ENCODE measurements at regions not wholly inside any gene's neighbourhood (a gene's known extent, or its start where the extent isn't known, plus 50 kb on each side); places are given as distances from the start of the nearest gene placed in this dataset.

DNA sequence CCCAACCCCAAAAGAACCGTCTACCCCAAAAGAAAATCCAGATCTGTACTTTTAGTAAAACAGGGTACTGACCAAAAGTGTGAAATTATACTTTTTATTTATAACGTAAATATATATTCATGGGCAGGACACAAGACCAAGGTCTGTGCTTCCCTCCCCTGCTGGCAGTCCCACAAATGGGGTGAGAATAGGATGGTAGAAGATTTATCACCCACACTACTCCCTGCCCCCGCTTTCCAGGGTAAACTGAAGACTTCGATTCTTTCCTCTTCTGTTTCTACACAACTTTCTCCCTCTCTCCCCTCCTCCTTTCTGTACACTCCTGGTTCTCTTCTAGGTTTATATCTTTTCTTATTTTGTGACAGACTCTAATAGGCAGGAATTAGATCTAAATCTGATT lies 79.7 kb downstream of the MDH1 start:
- intact Hi-C loops (cut with DNase I) = no loop called here
- Histone ChIP-seq H3K9me3 (no peaks in the 10 kb centered on the region), H3K4me1 (no peaks in the 10 kb centered on the region), H3K27ac (replicated peaks in 1 of 4) (no peak overlapping the region), H3K4me3 (no peak overlapping the region), H3K36me3 (no peaks in the 10 kb centered on the region), H3K27me3 (peaks cover 0 to 7% (median 0%) of the 10 kb centered on the region in 4 donors)
- no peak for DNase-seq (ENCODE audit: extremely low spot score)
- no peak for TF ChIP-seq POLR2A (IDR thresholded peaks at IDR 0.05; ENCODE audit: low read depth)
- no peak for TF ChIP-seq CTCF (IDR thresholded peaks at IDR 0.05)
- TF ChIP-seq EP300 (IDR thresholded peaks at IDR 0.05) = no peak
- no peak for TF ChIP-seq POLR2AphosphoS5 (IDR thresholded peaks at IDR 0.05)
- 57% methylated on average over 4 of the region's 4 CpGs for WGBS

GRCh38 chr2:63669596-63669995 lies 80.8 kb downstream of the MDH1 start:
- no peak overlapping the region for H3K4me3 ChIP-seq
- DNase-seq (ENCODE audit: extremely low spot score) = no peak
- WGBS = 89% methylated on average over 3 of the region's 3 CpGs
- peaks cover 0 to 3% (median 0%) of the 10 kb centered on the region in 4 donors for H3K27me3 ChIP-seq
- intact Hi-C loops (cut with DNase I) = no loop called here
- no peaks in the 10 kb centered on the region for H3K36me3 ChIP-seq
- no peaks in the 10 kb centered on the region for H3K4me1 ChIP-seq
- H3K9me3 ChIP-seq = no peaks in the 10 kb centered on the region
- TF ChIP-seq POLR2A (IDR thresholded peaks at IDR 0.05; ENCODE audit: low read depth) = no peak
- TF ChIP-seq CTCF (IDR thresholded peaks at IDR 0.05) = no peak
- TF ChIP-seq POLR2AphosphoS5 (IDR thresholded peaks at IDR 0.05) = no peak
- TF ChIP-seq EP300 (IDR thresholded peaks at IDR 0.05) = no peak
- H3K27ac ChIP-seq (replicated peaks in 1 of 4) = no peak overlapping the region

GRCh38 chr2:63673865-63674533 lies 85.2 kb downstream of the MDH1 start:
- TF ChIP-seq CTCF (IDR thresholded peaks at IDR 0.05) (no peak), POLR2AphosphoS5 (IDR thresholded peaks at IDR 0.05) (no peak), EP300 (IDR thresholded peaks at IDR 0.05) (no peak), POLR2A (IDR thresholded peaks at IDR 0.05; ENCODE audit: low read depth) (no peak)
- H3K4me1 ChIP-seq = no peaks in the 10 kb centered on the region
- H3K4me3 ChIP-seq = no peak overlapping the region
- H3K36me3 ChIP-seq = no peaks in the 10 kb centered on the region
- no peak overlapping the region for H3K27ac ChIP-seq (replicated peaks in 1 of 4)
- intact Hi-C loops (cut with DNase I) = no loop called here
- DNase-seq (ENCODE audit: extremely low spot score) = no peak
- 90% methylated on average over 4 of the region's 4 CpGs for WGBS
- peaks cover 0 to 3% (median 0%) of the 10 kb centered on the region in 4 donors for H3K27me3 ChIP-seq
- H3K9me3 ChIP-seq = no peaks in the 10 kb centered on the region

- H3K9me3 ChIP-seq = no peaks in the 10 kb centered on the region
- H3K27me3 ChIP-seq = peaks cover 0 to 3% (median 0%) of the 10 kb centered on the region in 4 donors
- intact Hi-C loops (cut with DNase I) = no loop called here
- DNase-seq (ENCODE audit: extremely low spot score) = no peak
- no peak overlapping the region for H3K27ac ChIP-seq (replicated peaks in 1 of 4)
- WGBS = 82% methylated on average over 1 of the region's 1 CpG
- no peak overlapping the region for H3K4me3 ChIP-seq
- H3K36me3 ChIP-seq = no peaks in the 10 kb centered on the region
- no peaks in the 10 kb centered on the region for H3K4me1 ChIP-seq
- TF ChIP-seq POLR2A (IDR thresholded peaks at IDR 0.05; ENCODE audit: low read depth) (no peak), EP300 (IDR thresholded peaks at IDR 0.05) (no peak), CTCF (IDR thresholded peaks at IDR 0.05) (no peak), POLR2AphosphoS5 (IDR thresholded peaks at IDR 0.05) (no peak)
These were observed 86.3 kb downstream of the MDH1 start for GRCh38 chr2:63675026-63675425.

GRCh38 chr2:63676135-63676534 lies 87.4 kb downstream of the MDH1 start:
- Histone ChIP-seq H3K4me1 (no peaks in the 10 kb centered on the region), H3K27ac (replicated peaks in 1 of 4) (no peak overlapping the region), H3K36me3 (no peaks in the 10 kb centered on the region), H3K27me3 (peaks cover 0 to 3% (median 0%) of the 10 kb centered on the region in 4 donors), H3K4me3 (no peak overlapping the region), H3K9me3 (no peaks in the 10 kb centered on the region)
- WGBS = 18% methylated on average over 2 of the region's 2 CpGs
- intact Hi-C loops (cut with DNase I) = no loop called here
- TF ChIP-seq POLR2A (IDR thresholded peaks at IDR 0.05; ENCODE audit: low read depth) = no peak
- no peak for TF ChIP-seq EP300 (IDR thresholded peaks at IDR 0.05)
- TF ChIP-seq POLR2AphosphoS5 (IDR thresholded peaks at IDR 0.05) = no peak
- no peak for TF ChIP-seq CTCF (IDR thresholded peaks at IDR 0.05)
- no peak for DNase-seq (ENCODE audit: extremely low spot score)
